HEK293T (cell line): ENCODE measurements at regions not wholly inside any gene's neighbourhood (a gene's known extent, or its start where the extent isn't known, plus 50 kb on each side); places are given as distances from the start of the nearest gene placed in this dataset.
"Not testable (repeated sequence)": the region's sequence is repeated elsewhere in the genome, so short reads cannot be mapped to it uniquely, and the experiment has no call there.

Experiments used
- CTCF ChIA-PET: fragments of 350-600 bp; formaldehyde crosslinking; extraction: SDS; loops from one replicate; lab custom pipeline; 2021; ENCODE audit warnings: antibody characterized with exemption, inconsistent platforms; lab: Yijun Ruan, JAX
- POLR2A ChIA-PET: fragments of 350-600 bp; formaldehyde crosslinking; extraction: SDS; loops from one replicate; lab custom pipeline; 2020; ENCODE audit warnings: antibody characterized with exemption, inconsistent platforms; lab: Yijun Ruan, JAX
- DNase-seq: peaks from one replicate; pipeline ENCODE4 v3.0.0; 2012; ENCODE audit warnings: mixed read lengths; ENCODE audit errors: extremely low spot score
- ARNT ChIP-seq: fragments of 450-650 bp; IDR thresholded peaks from 2 replicates; pipeline ENCODE4 v1.6.1; 2017; ENCODE audit warnings: mild to moderate bottlenecking
- BHLHE40 ChIP-seq: fragments of 450-650 bp; IDR thresholded peaks from 2 replicates; pipeline ENCODE4 v1.6.1; 2016; ENCODE audit warnings: mild to moderate bottlenecking, moderate library complexity, borderline replicate concordance
- CTBP1 ChIP-seq: fragments of 450-650 bp; IDR thresholded peaks from 2 replicates; pipeline ENCODE4 v1.6.1; 2016; ENCODE audit warnings: borderline replicate concordance
- ELF4 ChIP-seq: fragments of 450-650 bp; IDR thresholded peaks from 2 replicates; pipeline ENCODE4 v1.6.1; 2017; ENCODE audit warnings: antibody characterized with exemption
- FOXA1 ChIP-seq: fragments of 450-650 bp; IDR thresholded peaks from 2 replicates; pipeline ENCODE4 v1.6.1; 2016; ENCODE audit warnings: mild to moderate bottlenecking
- FOXK2 ChIP-seq: fragments of 450-650 bp; IDR thresholded peaks from 2 replicates; pipeline ENCODE4 v1.6.1; 2016; ENCODE audit warnings: mild to moderate bottlenecking
- FOXM1 ChIP-seq: fragments of 450-650 bp; IDR thresholded peaks from 2 replicates; pipeline ENCODE4 v1.6.1; 2017; ENCODE audit warnings: mild to moderate bottlenecking, borderline replicate concordance
- HDGF ChIP-seq: fragments of 450-650 bp; IDR thresholded peaks from 2 replicates; pipeline ENCODE4 v1.6.1; 2017; ENCODE audit warnings: antibody characterized with exemption, borderline replicate concordance
- L3MBTL2 ChIP-seq: fragments of 450-650 bp; conservative IDR thresholded peaks from 2 replicates; pipeline ENCODE4 v1.6.1; 2016; ENCODE audit warnings: mild to moderate bottlenecking
- LEF1 ChIP-seq: fragments of 450-650 bp; IDR thresholded peaks from 2 replicates; pipeline ENCODE4 v1.6.1; 2017; ENCODE audit warnings: mild to moderate bottlenecking, borderline replicate concordance
- NFRKB ChIP-seq: fragments of 450-650 bp; IDR thresholded peaks from 2 replicates; pipeline ENCODE4 v1.6.1; 2016; ENCODE audit warnings: mild to moderate bottlenecking, moderate library complexity
- PKNOX1 ChIP-seq: fragments of 450-650 bp; IDR thresholded peaks from 2 replicates; pipeline ENCODE4 v1.6.1; 2016
- SP1 ChIP-seq: fragments of 450-650 bp; IDR thresholded peaks from 2 replicates; pipeline ENCODE4 v1.6.1; 2017
- SUZ12 ChIP-seq: fragments of 450-650 bp; IDR thresholded peaks from 2 replicates; pipeline ENCODE4 v1.6.1; 2016; ENCODE audit warnings: mild to moderate bottlenecking
- TARDBP ChIP-seq: fragments of 450-650 bp; IDR thresholded peaks from 2 replicates; pipeline ENCODE4 v1.6.1; 2016
- ZNF384 ChIP-seq: fragments of 450-650 bp; IDR thresholded peaks from 2 replicates; pipeline ENCODE4 v1.6.1; 2016

DNA sequence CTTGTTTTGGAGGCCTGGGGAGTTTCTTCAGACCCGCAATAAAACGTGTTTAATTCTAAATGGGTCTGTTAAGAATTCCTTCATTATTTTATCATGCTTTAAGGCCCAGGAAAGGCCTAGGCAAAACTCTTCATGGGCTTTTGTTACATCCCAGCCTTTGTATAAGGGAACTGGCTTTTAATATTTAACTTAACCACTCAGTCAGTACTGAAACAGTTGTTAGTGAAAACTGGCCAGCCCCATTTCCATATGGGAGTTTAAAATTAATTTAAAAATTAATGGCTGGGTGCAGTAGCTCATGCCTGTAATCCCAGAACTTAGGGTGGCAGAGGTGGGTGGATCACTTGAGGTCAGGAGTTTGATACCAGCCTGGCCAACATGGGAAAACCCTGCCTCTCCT is 213.2 kb upstream of the FKBP1C start:
- TF ChIP-seq LEF1 (no peak), NFRKB (no peak), ZNF384 (no peak), FOXK2 (no peak), L3MBTL2 (no peak), SUZ12 (no peak), FOXA1 (no peak), ELF4 (no peak), ARNT (no peak), BHLHE40 (no peak), FOXM1 (no peak), SP1 (no peak), CTBP1 (no peak), HDGF (no peak), TARDBP (no peak), PKNOX1 (no peak)
- no peak for DNase-seq
- ChIA-PET CTCF (no interaction called here), POLR2A (no interaction called here)

DNA sequence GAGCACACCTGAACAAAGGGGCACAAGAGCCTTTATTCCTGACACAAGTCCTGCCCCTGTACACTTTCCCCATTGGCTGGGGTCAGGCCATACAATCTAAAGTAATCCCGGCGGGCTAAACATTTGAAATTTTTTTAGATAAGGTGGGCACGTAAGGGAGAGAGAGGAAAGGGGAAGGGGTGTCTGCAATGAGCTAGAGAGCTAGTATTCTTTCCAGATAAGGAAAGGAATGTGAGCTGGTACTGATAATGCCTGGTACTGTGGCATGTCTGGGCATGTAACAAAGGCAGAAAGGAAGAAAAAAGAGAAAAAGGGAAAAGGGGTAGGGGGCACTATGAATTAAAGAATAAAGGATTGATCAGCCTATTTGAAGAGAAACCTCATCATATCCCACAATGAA is 212.0 kb upstream of the FKBP1C start:
- DNase-seq, POLR2A ChIA-PET, CTCF ChIA-PET: not testable (repeated sequence)

- ChIA-PET POLR2A (no interaction called here), CTCF (no interaction called here)
- TF ChIP-seq HDGF (no peak), L3MBTL2 (no peak), FOXK2 (no peak), PKNOX1 (no peak), NFRKB (no peak), LEF1 (no peak), CTBP1 (no peak), BHLHE40 (no peak), FOXM1 (no peak), FOXA1 (no peak), ZNF384 (no peak), SP1 (no peak), TARDBP (no peak), ELF4 (no peak)
- DNase-seq: no peak
Observed at GRCh38 chr6:62999796-63000195, 211.5 kb upstream of the FKBP1C start.

DNA sequence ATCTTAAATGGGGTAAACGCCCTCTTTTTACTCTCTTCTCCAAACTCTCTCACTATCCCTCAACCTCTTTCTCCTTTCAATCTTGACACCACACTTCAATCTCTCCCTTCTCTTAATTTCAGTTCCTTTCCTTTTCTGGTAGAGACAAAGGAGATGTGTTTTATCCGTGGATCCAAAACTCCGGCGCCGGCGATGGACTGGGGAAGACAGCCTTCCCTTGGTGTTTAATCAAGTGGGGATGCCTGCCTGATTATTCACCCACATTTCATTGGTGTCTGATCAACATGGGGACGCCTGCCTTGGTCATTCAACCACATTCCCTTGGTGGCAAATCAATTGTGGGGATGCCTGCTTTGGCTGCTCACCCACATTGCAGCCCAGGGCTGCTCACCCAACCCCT is 205.3 kb upstream of the FKBP1C start:
- CTCF ChIA-PET, POLR2A ChIA-PET: not testable (repeated sequence)

GRCh38 chr6:63010962-63011361 is 200.3 kb upstream of the FKBP1C start:
- DNase-seq, POLR2A ChIA-PET, CTCF ChIA-PET: not testable (repeated sequence)

More for the DNA sequence above, 205.3 kb upstream of the FKBP1C start:
- not testable (repeated sequence) for DNase-seq

DNA sequence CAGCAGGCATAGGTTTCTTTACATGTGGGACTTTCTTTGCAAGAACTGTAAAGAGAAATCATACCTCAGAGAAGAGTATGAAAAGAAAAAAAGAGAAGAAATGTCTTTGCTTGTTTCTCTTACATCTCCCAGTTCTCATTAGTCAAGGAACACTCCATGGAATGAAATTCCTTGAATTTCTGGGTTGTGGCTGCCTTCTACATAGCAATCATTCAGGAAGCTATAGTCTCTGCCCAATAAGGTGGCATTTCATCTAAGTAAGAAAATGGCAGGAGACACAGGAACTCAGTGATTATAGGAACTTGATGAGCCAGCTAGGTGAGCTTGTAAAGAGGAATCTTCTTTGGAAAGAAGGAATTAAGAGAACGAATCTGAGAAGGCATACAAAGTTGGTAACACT is 197.0 kb upstream of the FKBP1C start:
- POLR2A ChIA-PET: no interaction called here
- CTCF ChIA-PET: no interaction called here
- no peak for DNase-seq
- TF ChIP-seq ZNF384 (no peak), SP1 (no peak), FOXK2 (no peak), LEF1 (no peak), PKNOX1 (no peak), HDGF (no peak), ELF4 (no peak), CTBP1 (no peak)

DNA sequence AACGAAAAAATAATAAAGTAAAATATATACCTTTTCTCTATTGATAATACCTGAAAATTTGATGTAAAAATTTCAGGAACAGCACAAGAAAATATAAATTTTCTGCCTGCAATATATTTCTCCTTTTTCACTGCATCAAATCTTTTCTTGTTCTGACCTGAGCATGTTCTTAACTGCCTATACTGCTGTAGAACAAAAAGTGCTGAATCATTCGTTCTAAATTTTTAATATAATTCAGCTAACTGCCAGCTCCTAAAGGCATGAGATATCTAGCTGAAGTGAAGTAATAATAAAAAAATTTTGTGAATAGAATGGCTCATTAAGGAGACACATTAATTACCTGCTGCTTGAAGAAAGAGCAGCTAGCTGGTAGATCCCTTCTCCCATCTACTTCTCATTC is 188.6 kb upstream of the FKBP1C start:
- ChIA-PET POLR2A (no interaction called here), CTCF (no interaction called here)
- DNase-seq: no peak
- no peak for TF ChIP-seq L3MBTL2
- TF ChIP-seq FOXA1: no peak
- no peak for TF ChIP-seq SUZ12
- TF ChIP-seq SP1: no peak
- no peak for TF ChIP-seq LEF1
- no peak for TF ChIP-seq ZNF384
- no peak for TF ChIP-seq FOXK2
- no peak for TF ChIP-seq CTBP1
- TF ChIP-seq ELF4: no peak
- TF ChIP-seq BHLHE40: no peak
- TF ChIP-seq PKNOX1: no peak
- no peak for TF ChIP-seq TARDBP
- TF ChIP-seq ARNT: no peak
- no peak for TF ChIP-seq NFRKB
- TF ChIP-seq HDGF: no peak
- no peak for TF ChIP-seq FOXM1
